Endodermal cell (in vitro differentiated cells): ENCODE measurements at regions not wholly inside any gene's neighbourhood (a gene's known extent, or its start where the extent isn't known, plus 50 kb on each side); places are given as distances from the start of the nearest gene placed in this dataset.

Experiments
- DNase-seq: peaks from one replicate; pipeline ENCODE4 v3.0.0-alpha.2; 2017
- H3K27ac ChIP-seq: 2 replicates; pipeline ENCODE4 v1.5.1; 2013; ENCODE audit warnings: mild to moderate bottlenecking, low read depth, low read length, moderate library complexity
- H3K27me3 ChIP-seq: 2 replicates; pipeline ENCODE4 v1.6.1; 2013; ENCODE audit warnings: mild to moderate bottlenecking, low read length, moderate library complexity; ENCODE audit not compliant: insufficient read depth, control insufficient read depth, poor library complexity, severe bottlenecking
- H3K36me3 ChIP-seq: 2 replicates; pipeline ENCODE4 v1.7.0; 2013; ENCODE audit warnings: mild to moderate bottlenecking, low read length, moderate library complexity; ENCODE audit not compliant: control insufficient read depth, insufficient read depth
- H3K4me1 ChIP-seq: one replicate; pipeline ENCODE4 v1.7.0; 2013; ENCODE audit warnings: low read length; ENCODE audit not compliant: control insufficient read depth, insufficient read depth
- H3K4me3 ChIP-seq: 2 replicates; pipeline ENCODE4 v1.5.1; 2013; ENCODE audit warnings: mild to moderate bottlenecking, low read length, moderate library complexity
- H3K9ac ChIP-seq: 2 replicates; pipeline ENCODE4 v1.6.1; 2013; ENCODE audit warnings: mild to moderate bottlenecking, low read length, moderate library complexity; ENCODE audit not compliant: poor library complexity, severe bottlenecking; ENCODE audit errors: extremely low read depth
- H3K9me3 ChIP-seq: 2 replicates; pipeline ENCODE4 v1.6.1; 2013; ENCODE audit warnings: mild to moderate bottlenecking, low read length, moderate library complexity; ENCODE audit not compliant: control insufficient read depth
- H3K27ac Mint-ChIP-seq: 2 replicates; pipeline ENCODE4 v1.8.0; 2020; ENCODE audit warnings: mixed read lengths
- H3K27me3 Mint-ChIP-seq: 2 replicates; pipeline ENCODE4 v1.8.0; 2021; ENCODE audit warnings: mild to moderate bottlenecking, mixed read lengths; ENCODE audit not compliant: insufficient read depth
- H3K36me3 Mint-ChIP-seq: 2 replicates; pipeline ENCODE4 v1.8.0; 2020; ENCODE audit warnings: low read depth, mixed read lengths
- H3K4me1 Mint-ChIP-seq: 2 replicates; pipeline ENCODE4 v1.8.0; 2020; ENCODE audit warnings: mixed read lengths
- H3K4me3 Mint-ChIP-seq: 2 replicates; pipeline ENCODE4 v1.8.0; 2020; ENCODE audit warnings: mild to moderate bottlenecking, moderate library complexity, mixed read lengths
- H3K9me3 Mint-ChIP-seq: 2 replicates; pipeline ENCODE4 v1.8.0; 2020; ENCODE audit warnings: mild to moderate bottlenecking, mixed read lengths
- CTCF ChIP-seq: fragments of 200-600 bp; sonication (generic); conservative IDR thresholded peaks from 2 replicates; pipeline ENCODE4 v1.5.0; 2021; ENCODE audit warnings: antibody characterized with exemption, mild to moderate bottlenecking
- WGBS, 2 experiments: methylation state at CpG; one replicate each; pipeline versions ENCODE4 v1.1.5 to v1.1.7; 2013; ENCODE audit warnings: missing lambda C conversion rate in 2 of 2, mixed read lengths in 1 of 2; ENCODE audit not compliant: insufficient coverage in 1 of 2, insufficient read length in 1 of 2; 5-methylcytosine and 5-hydroxymethylcytosine counted together

- no peak for TF ChIP-seq CTCF
- H3K4me3 Mint-ChIP-seq: no peak overlapping the region
Observed at GRCh38 chr3:8366219-8366810, 135.3 kb upstream of the LMCD1 start.

GRCh38 chr3:8368598-8368997 lies 133.0 kb upstream of the LMCD1 start:
- Histone ChIP-seq H3K4me3 (no peak overlapping the region), H3K27ac (no peak overlapping the region), H3K9ac (no peak overlapping the region)

More at GRCh38 chr3:8366219-8366810, 135.3 kb upstream of the LMCD1 start:
- no peak overlapping the region for H3K4me3 ChIP-seq
- Mint-ChIP-seq H3K36me3 (no peaks in the 10 kb centered on the region), H3K9me3 (no peaks in the 10 kb centered on the region), H3K27ac (no peak overlapping the region), H3K27me3 (peaks cover 1% of the 10 kb centered on the region), H3K4me1 (peaks cover 9% of the 10 kb centered on the region)
- no peak for DNase-seq
- no peak overlapping the region for H3K27ac ChIP-seq
- no peaks in the 10 kb centered on the region for H3K9me3 ChIP-seq
- H3K9ac ChIP-seq: no peak overlapping the region
- H3K27me3 ChIP-seq: no peaks in the 10 kb centered on the region
- no peaks in the 10 kb centered on the region for H3K36me3 ChIP-seq
- no peaks in the 10 kb centered on the region for H3K4me1 ChIP-seq
- WGBS, 2 experiments: 57 to 95% methylated on average over 1 of the region's 1 CpG

GRCh38 chr3:8369638-8370037 lies 132.0 kb upstream of the LMCD1 start:
- Mint-ChIP-seq H3K9me3 (no peaks in the 10 kb centered on the region), H3K27me3 (peaks cover 3% of the 10 kb centered on the region), H3K27ac (no peak overlapping the region), H3K4me3 (no peak overlapping the region), H3K36me3 (no peaks in the 10 kb centered on the region), H3K4me1 (peaks cover 14% of the 10 kb centered on the region)
- no peak overlapping the region for H3K27ac ChIP-seq
- DNase-seq: no peak
- no peak overlapping the region for H3K4me3 ChIP-seq
- H3K9ac ChIP-seq: no peak overlapping the region
- 91 to 100% methylated on average over 1 of the region's 1 CpG for WGBS, 2 experiments
- no peaks in the 10 kb centered on the region for H3K27me3 ChIP-seq
- no peaks in the 10 kb centered on the region for H3K36me3 ChIP-seq
- no peaks in the 10 kb centered on the region for H3K4me1 ChIP-seq
- H3K9me3 ChIP-seq: no peaks in the 10 kb centered on the region
- TF ChIP-seq CTCF: no peak

More at GRCh38 chr3:8368598-8368997, 133.0 kb upstream of the LMCD1 start:
- no peak for DNase-seq
- Mint-ChIP-seq H3K27ac (no peak overlapping the region), H3K27me3 (no peaks in the 10 kb centered on the region), H3K4me3 (no peak overlapping the region), H3K36me3 (no peaks in the 10 kb centered on the region), H3K4me1 (peaks cover 9% of the 10 kb centered on the region), H3K9me3 (no peaks in the 10 kb centered on the region)
- Histone ChIP-seq H3K36me3 (no peaks in the 10 kb centered on the region), H3K27me3 (no peaks in the 10 kb centered on the region), H3K9me3 (no peaks in the 10 kb centered on the region), H3K4me1 (no peaks in the 10 kb centered on the region)
- 87% methylated on average over 5 of the region's 5 CpGs; no CpG with 5 or more reads in 1 of the 2 experiments for WGBS, 2 experiments
- TF ChIP-seq CTCF: no peak
